ENCODE measurements at regions not wholly inside any gene's neighbourhood (a gene's known extent, or its start where the extent isn't known, plus 50 kb on each side); places are given as distances from the start of the nearest gene placed in this dataset.

GRCh38 chr18:4960578-4960977 lies 236.5 kb downstream of the AKAIN1 start:
- TF ChIP-seq HDAC8 (tag; IDR thresholded peaks at IDR 0.05) = no peak
- TF ChIP-seq SAFB2 (IDR thresholded peaks at IDR 0.05; ENCODE audit: borderline replicate concordance, low read depth, low read length, severe bottlenecking) = no peak
- no peak for TF ChIP-seq ELK1 (CRISPR knock-in tag; IDR thresholded peaks at IDR 0.05)
- no peak for TF ChIP-seq KLF10 (CRISPR knock-in tag; IDR thresholded peaks at IDR 0.05)
- no peak for TF ChIP-seq MAX (CRISPR knock-in tag; IDR thresholded peaks at IDR 0.05)
- TF ChIP-seq RBM39 (optimal IDR thresholded peaks at IDR 0.05; ENCODE audit: low read depth, low read length) = no peak
- TF ChIP-seq ETV6 (IDR thresholded peaks at IDR 0.05; ENCODE audit: borderline replicate concordance in 1 of 2, low read depth in 2 of 2, low read length in 1 of 2) = no peak
- no peak for TF ChIP-seq ETV6 (CRISPR knock-in tag; IDR thresholded peaks at IDR 0.05; ENCODE audit: borderline replicate concordance)
- TF ChIP-seq AFF4 (CRISPR knock-in tag; IDR thresholded peaks at IDR 0.05) = no peak
- TF ChIP-seq ZNF121 (CRISPR knock-in tag; conservative IDR thresholded peaks at IDR 0.05) = no peak
- no peak for TF ChIP-seq POLR2AphosphoS5 (IDR thresholded peaks at IDR 0.05; ENCODE audit: control insufficient read depth, insufficient read depth, low read depth, low read length)
